CD4-positive, alpha-beta T cell treated with Interleukin-10 for 1 hour (primary cell): ENCODE measurements at regions not wholly inside any gene's neighbourhood (a gene's known extent, or its start where the extent isn't known, plus 50 kb on each side); places are given as distances from the start of the nearest gene placed in this dataset.

Experiments
- DNase-seq: peaks from one replicate; pipeline ENCODE4 v3.0.0-alpha.2; 2020

DNA sequence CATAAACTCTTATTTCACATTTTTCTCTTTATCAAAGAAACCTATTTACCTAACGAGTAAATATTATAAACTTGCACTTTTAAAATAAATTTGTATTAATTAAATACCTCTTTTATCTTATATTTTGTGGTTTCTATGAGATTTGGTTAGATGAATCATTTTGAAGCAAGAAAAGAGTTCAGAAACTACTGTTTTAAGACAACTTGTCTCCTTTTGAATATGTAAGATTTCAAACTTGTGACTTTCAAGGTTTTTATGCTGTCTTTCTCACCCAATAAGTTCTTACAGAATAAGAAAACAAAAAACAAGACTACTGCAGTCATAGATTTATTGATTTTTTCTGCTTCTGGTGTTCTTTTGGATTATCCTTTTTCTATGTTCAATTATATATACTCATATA, 339.0 kb downstream of the SNAPC1 start:
- no peak for DNase-seq

DNA sequence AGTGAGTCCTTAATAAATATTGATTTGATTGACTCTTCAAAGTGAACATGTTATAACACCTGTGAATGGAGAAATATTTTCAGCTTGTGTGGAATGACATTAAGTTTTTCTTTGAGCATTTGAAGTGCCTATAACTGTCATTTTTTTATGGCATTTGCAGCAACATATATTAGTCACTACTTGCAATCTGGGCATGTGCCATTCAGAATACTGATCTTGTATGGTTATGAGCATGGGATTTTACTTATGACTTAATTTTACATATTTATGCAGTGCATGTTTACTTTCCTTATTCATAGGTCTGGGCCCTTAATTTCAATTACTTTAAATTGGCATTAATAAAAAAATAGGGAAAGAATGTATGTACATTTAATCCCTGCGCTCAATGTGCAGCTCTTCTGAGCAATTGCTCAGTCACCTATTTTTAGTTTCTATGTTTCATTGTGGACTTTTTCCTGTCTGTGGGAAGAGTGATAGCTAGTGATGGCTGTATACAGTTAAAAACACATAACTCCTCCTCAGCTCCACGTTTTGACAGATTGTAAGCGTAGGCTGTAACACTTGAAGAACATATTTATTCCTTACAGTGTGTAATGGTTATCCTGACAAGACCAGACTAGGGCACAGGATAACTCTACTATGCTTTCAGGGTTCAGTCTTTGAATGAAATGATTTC, 339.6 kb downstream of the SNAPC1 start:
- no peak for DNase-seq

DNA sequence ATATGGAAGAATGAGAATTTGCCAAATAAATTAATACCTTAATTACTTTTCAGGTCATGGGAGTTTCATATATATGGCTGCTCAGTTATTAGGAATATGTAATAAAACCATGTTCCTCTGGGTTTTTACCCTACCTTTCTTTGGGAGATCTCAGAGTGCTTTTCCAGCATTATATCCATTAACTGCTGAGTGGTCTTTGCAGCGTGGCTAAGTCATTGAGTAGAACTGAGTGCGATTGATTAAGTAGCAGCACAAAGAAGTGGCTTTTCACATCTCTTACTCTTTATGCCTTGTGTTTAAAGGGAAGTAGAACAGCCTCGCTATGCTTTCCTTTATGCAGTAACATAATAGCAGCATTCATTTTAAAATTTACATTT, 340.1 kb downstream of the SNAPC1 start:
- DNase-seq: no peak

DNA sequence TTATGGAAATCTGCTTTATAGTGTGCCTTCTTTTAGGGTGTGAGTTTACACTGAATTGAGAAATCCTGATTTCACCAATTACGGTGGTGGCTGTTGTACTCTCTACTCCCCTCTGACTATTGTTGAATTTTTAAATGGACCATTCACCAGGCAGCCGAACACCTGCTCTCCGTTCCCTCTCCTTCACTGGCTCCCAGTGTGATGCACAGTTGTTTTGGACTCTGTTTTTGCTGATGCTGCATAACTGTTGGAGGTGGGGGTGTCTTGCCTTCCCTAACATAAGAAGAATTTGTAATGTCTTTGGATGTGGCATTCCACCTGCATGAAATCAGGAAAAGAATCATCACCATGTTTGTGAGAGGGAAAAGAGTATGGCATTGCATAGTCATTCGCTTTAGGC, 341.2 kb downstream of the SNAPC1 start:
- no peak for DNase-seq

DNA sequence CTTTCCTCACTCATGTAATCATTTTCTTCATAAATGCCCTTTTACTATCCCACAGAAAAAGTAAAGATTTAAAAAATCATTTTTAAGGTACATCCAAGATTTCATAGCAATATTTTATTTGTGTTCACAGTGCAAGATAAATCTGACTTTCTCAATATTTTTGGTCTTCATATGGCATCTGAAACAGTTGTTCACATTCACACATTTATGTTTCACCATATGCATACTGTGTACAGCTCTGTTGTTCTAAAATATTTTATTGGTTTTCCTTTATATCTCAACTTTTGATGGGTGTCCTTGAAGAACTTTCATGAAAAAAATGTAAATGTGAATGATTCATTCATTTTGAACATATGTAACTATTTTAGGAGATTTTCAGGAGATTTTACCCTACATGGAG, 348.7 kb downstream of the SNAPC1 start:
- DNase-seq: no peak

DNA sequence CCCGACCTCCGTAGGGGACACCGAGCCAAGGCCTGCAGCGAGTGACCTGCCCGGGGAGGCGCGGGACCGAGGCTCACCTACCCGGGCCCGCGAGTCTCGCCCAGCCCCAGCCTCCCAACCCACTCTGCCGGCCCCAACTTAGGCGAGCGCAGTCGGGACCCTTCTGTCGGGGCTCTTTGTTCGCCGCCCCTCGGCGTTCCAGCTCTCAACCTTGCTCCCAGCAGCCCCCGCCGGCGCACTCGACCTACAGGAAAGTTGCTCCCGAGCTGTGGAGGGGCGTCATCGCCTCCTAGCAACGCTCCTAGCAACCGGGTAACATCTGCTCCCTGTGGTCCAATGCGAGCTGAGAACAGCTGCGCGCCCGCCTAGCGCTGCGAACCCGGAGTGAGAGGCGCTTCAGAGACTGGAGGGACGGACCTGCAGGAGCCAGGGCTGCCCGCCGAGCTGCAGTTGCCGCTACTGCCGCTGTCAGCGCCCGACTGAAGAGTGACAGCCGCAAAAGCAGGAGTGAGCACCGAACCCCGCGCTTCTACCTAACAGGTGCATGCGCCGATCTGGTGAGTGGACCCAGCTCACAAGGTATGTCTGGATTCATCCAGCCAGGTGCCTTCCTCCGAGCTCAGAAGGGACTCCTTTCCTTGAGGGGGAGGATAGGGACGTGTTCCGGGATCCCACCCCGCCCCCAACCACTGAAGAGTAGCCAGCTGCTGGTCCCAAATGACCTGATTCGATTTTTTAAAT, 355.0 kb downstream of the SNAPC1 start:
- DNase-seq: peak; percentile 46

DNA sequence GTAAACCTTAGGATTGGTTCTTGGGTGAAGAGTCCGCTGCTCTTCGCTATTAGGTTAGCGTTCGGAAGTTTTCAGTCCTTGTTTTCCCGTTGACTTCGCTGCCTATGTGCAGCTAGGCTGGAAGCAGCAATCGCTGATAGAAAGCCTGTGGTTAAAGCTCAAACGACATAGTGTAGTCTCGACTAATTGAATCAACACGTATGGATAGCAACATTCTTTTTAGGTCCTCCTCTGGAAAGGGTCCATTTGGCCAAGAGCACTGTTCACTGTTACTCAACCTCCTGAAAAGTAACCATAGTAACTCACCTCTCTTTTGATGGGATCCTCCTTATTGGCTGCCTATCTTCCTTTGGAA, 355.5 kb downstream of the SNAPC1 start:
- DNase-seq: no peak

DNA sequence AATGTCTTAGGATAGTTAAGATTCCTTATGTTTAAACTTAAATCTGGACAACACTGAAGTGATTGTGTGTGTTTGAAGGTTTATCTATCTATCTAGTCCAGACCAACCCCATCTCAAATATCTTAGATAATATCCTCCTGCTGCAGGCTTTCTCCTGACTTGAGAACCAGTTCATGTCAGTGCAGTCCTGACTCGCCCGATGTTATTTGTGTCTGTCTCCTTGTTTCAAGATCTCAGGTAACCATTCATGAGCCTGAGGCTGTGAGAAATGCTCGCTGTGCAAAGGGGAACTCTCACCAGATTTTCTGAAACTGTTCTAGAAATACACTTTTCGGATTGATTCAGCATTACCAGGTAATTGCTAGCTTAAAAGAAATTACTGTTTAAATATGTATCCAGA, 356.2 kb downstream of the SNAPC1 start:
- no peak for DNase-seq

DNA sequence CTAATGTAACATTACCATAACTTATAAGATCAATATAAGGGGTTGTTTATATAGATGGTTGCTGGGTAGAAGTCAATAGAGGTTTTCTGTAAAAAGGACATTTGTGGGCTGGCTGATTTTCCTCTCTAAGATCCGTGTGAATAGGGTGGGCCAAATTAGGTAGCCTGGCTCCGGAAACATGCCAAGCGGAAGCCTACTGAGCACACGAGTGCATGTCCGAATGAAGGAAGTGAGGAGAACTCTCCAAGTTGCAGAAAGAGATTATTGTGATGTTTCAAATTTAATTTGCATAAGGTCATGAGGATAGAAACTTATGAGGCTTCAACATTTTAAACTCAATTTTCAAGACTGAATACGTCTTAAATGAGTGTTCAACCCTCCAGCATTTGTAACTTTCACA, 356.7 kb downstream of the SNAPC1 start:
- no peak for DNase-seq

DNA sequence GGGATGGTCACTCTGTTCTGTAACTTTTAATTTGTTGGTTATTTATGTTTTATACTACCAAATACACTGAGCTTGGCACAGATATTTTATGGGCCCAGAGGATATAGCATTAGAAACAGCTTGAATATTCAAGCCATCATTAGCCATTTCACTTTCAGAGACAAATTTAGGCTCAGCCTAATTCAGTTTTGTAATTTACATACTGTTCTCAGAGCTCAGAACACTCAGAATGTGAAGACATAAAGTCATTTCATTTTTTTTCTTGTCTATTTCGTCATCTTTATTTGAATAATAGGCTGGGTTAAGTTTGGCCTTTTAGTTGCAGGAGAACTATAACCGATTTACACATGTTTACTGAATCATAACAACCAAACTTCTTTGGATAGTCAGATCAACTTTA, 361.7 kb downstream of the SNAPC1 start:
- DNase-seq: no peak

DNA sequence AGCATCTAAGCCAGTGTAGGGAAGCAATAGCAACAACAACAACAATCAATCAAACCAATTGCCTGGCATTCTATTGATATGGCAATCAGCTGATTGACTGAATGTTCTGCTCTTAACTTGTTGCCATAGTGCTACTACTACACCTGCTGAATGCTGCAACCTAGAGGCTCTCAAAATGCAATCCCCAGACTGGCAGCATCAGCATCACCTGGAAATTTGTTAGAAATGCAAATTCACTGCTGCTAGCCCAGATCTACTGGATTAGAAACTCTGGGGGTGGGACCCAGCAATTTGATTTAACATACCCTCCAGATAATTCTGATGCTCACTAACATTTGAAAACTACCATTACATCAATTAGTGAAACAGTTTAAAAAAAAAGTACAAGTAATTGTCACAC, 363.6 kb downstream of the SNAPC1 start:
- DNase-seq: no peak

DNA sequence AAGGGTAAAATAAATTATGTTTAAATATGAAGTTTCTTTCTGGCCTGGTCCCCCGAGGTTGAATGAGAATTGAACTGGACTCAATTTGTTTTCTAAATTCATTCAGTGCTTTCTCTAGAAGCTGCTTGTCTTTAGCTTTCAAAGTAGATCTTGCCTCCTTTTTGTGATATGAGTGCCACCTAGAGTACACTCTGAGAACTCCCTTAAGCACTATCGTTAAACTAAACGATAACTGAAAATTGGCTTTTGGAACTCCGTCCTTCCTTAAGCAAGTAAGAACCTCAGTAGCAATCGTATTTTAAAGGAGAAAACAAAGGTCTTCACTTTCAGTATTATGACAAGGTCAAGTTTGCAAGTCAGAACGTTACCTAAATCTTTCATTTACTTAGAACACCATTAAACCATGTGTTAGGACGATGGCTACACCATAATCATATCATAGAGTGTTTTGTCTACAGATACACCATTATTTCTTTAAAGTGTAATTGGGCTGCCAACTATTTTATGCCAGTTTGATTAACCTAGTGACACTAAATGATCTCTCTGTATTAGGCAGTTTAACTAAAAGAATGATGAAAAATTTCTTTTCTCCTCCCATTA, 364.8 kb downstream of the SNAPC1 start:
- peak; percentile 53 for DNase-seq

DNA sequence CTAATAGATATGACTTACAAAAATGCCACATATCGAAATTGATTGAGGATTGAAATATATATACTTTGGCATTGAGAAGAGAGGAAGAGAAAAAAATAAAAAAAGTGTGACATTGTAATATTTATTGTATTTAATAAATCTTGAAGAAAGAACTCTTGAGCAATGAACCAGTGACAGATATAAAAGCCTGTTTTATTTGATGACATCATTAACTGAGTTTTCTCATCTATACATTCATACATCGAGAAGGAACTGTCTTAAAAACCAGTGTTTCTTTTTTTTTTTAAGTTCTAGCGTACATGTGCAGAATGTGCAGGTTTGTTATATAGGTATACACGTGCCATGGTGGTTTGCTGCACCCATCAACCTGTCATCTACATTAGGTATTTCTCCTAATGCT, 368.2 kb downstream of the SNAPC1 start:
- no peak for DNase-seq

DNA sequence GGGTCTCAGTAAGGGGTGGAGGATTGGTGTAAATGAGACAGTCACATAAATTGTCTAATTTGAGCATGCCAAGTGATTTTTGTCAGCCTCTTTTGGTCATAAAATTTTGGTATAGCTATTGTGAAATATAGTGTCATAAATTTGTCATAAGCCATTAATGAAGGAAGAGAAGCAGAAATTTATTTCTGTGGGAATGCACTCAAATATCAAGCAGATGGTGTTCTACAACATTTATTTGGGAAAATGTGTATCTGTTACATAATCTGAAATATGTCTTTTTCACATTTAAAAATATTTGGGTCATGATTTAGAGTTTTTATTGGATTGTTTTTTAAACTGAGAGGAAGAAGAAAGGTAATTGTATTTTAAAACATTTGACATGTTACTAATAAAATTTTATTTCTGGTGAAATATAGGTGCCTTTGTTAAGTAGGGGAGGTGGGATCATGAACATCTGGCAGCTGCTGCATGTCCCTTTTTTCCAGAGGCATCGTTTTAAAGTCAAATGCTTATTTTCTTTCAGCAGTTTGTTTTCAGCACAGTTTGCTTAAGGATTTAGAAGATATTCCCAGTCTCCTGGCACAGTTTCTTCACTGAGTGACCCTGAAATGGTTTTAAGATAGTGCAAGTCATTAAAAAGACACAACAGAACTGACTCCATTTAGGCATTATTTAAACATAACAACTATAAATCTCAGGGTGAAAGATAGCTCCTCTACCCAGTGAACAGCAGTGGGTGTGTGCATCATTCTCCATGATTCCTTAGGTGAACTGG, 371.7 kb downstream of the SNAPC1 start:
- no peak for DNase-seq

DNA sequence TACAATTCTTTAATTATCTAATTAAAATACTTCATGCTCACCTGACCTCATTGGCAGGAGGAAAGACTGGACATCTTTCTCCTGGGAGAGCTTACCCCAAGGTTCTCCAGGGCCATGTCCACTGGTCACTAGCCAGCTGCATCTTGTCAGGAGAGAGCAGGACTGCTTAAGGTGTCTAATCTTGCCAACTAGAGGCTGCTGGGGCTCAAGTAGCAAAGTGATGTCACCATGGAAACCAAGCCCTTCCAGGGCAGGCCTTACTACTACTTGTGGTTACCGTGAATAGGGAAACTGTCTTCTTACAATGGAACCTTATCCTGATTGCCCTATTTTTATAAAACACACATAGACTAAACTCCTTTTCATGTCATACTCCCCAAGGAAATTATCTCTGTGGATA, 376.4 kb downstream of the SNAPC1 start:
- DNase-seq: no peak

DNA sequence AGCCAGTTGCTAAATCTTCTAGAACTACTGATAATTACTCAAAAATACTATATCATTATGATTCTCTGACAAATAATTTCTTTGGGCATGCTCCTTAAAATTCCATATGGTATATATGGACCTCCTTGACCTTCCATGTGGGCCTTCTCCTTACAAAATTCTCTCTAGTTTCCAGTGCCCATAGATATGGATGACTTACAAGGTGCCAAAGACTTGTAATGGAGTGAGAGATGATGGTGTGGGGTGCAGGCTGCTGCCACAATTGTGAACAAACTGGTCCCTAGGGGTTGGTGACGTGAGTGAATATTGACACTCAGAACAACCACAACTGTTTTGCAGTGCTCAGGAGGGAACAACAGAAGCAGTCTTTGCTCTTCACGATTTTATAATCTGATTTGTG, 378.9 kb downstream of the SNAPC1 start:
- DNase-seq: no peak

DNA sequence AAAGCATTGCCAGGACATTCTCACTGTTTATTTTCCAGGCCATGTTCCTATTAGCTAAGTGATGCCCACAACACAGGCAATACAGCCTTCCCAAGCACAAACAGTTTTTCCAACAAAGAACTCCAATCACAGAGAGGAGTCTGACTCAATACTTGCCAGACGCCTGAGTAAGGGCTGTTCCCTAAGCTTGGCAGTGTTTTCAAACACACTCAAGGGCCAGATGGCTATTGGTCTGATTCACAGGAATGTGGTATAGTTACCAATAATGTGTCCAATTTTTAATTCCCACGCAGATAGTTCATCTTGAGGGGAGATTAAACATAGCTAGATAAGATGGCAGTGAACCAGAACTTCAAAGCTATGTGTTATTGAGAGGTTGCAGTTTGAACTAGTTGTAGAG, 381.0 kb downstream of the SNAPC1 start:
- DNase-seq: no peak

DNA sequence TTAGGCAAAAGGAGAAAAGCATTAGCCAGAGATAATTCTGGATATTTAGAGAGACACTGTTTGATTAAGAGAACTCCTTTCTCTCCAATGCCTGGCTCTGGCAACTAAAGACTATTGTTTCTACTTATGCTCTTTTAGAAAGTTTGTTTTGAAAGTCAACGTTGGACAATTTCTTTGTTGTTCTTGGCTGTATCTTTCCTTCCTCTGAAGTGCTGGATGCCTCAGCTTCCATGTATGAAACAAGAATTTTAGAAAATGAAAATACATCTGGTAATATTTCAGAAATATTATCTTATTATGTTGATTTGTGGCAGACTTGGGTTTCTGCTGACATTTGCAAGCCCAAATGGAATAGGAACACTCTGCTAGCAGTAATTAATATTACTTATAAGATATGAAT, 382.6 kb downstream of the SNAPC1 start:
- no peak for DNase-seq

DNA sequence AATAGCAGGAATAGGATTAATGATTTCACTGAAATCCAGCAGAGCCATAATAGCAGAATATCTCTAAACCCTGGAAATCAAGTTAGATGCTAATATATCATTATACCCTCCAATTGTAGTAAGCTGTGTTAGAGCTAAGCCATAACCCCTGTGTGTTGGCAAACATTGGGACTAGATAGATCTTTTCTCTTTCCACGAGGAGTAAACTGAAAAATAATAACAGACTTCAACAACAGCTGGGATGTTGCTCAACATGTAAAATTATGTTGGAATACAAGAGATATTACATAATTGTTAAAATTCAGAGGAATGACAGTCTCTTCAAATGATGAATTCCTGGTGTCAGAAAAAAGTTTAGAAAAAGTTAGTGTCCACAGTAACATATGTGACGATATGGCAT, 383.8 kb downstream of the SNAPC1 start:
- DNase-seq: no peak

DNA sequence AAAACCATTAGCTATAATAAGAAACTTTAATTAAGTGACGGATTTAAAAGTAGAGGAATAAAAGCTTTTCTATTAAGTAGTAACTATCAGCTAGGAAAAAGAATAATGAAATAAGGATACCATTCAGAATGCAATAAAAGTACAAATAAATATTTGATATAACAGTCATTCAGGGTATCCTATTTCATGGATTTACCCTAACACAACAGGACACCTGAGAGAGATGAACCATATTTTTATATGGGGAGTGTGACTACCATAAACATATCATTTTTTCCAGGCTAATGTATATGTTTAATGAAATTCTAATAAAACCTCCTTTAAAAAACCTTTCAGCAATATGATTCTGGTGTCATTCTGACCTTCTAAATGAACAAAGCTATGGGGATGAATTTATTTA, 393.8 kb downstream of the SNAPC1 start:
- DNase-seq: no peak

DNA sequence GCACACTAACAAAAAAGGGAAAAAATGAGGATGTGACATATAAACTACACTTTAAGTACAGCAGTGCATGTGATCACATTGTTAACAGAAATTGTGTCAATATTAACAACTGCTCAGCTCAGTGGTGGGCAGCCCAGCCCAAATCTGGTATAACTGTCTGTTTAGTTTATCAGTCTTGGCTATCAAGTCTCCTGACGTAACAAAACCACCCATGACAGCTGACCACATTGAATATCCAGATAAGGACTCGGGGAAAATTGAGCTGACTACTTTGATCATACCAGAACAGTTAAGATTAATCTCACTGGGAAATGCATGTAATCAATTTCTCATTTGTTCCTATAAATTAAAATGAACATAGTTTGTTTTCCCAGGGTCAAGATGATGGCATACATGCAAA, 396.6 kb downstream of the SNAPC1 start:
- DNase-seq: no peak

DNA sequence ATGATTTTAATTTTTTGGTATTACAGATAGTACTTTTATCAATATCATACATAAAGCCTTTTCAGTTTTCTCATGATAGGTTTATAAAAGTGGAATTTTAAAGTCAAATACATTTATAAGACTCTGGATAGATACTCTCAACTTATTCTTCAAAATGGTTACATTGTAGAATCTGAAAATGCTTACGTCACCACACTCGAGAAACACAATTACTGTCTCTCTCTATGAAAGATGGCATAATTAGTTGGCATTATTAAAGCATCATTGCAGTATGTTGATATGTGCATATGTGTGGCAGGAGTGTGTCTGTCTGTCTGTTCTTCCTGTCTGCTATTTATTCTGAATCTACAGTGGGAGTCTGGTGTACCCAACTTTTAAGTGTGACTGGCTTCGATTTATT, 397.1 kb downstream of the SNAPC1 start:
- DNase-seq: no peak

DNA sequence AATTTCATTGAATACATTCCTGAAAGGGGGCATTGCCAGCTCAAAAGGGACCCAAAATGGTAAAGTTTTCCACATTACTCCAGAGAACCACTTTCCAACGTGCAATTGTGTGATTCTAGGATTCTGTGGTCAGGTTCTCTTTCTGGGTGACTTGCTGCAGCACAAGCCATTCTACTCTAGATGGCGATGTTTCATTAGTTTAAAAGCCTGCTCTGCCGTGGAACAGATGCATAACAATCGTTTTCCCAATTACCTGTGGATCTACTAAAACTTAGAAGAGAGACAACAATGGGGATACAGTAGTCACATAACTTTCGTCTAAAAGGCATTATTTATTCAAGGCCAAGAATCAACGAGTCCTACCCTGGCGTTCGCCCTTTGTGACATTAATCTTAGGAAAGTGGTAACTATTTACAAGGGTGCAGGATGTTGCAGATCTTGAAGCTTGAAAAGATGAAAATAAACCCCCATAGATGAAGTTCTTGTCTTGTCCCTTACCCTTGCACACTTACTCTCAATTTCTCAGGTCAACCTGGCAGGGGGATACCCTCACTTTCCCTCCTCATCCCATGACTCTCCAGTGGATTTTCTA, 400.9 kb downstream of the SNAPC1 start:
- peak; percentile 8 for DNase-seq
